ENCODE measurements at regions not wholly inside any gene's neighbourhood (a gene's known extent, or its start where the extent isn't known, plus 50 kb on each side); places are given as distances from the start of the nearest gene placed in this dataset.

GRCh38 chr18:42644729-42645131 lies 470.8 kb downstream of the RIT2 start:
- DNase-seq: no peak

GRCh38 chr18:42649331-42650035 lies 466.0 kb downstream of the RIT2 start:
- no peak for DNase-seq

GRCh38 chr18:42654556-42654955 lies 460.9 kb downstream of the RIT2 start:
- DNase-seq: no peak

GRCh38 chr18:42657551-42657950 lies 457.9 kb downstream of the RIT2 start:
- DNase-seq: no peak

- no peak for DNase-seq
Measured at GRCh38 chr18:42658171-42658570, 457.3 kb downstream of the RIT2 start.

GRCh38 chr18:42659187-42659586 lies 456.3 kb downstream of the RIT2 start:
- DNase-seq: no peak

- no peak for DNase-seq
Measured at GRCh38 chr18:42670860-42671259, 444.6 kb downstream of the RIT2 start.

- no peak for DNase-seq
Measured at GRCh38 chr18:42675810-42676209, 439.7 kb downstream of the RIT2 start.

GRCh38 chr18:42683094-42683493 lies 432.4 kb downstream of the RIT2 start:
- DNase-seq: no peak

GRCh38 chr18:42689310-42689709 lies 426.2 kb downstream of the RIT2 start:
- DNase-seq: no peak

Data from NCI-H2227 treated with DMSO at 0.1 percent for 48 hours (cell line).